ENCODE measurements at regions not wholly inside any gene's neighbourhood (a gene's known extent, or its start where the extent isn't known, plus 50 kb on each side); places are given as distances from the start of the nearest gene placed in this dataset.

- POLR2A ChIA-PET: no interaction called here
- CTCF ChIA-PET: no interaction called here
- H3K4me3 ChIP-seq (ENCODE audit: low read depth, low read length): no peak overlapping the region
- DNase-seq (ENCODE audit: low read depth, low spot score): no peak
- TF ChIP-seq CTCF (IDR thresholded peaks at IDR 0.05; ENCODE audit: insufficient read depth, low read length, missing control alignments): no peak
These were observed 50.0 kb upstream of the FAM9C start for GRCh38 chrX:13094374-13094773.
